K562 (cell line): ENCODE measurements at regions not wholly inside any gene's neighbourhood (a gene's known extent, or its start where the extent isn't known, plus 50 kb on each side); places are given as distances from the start of the nearest gene placed in this dataset.

Experiments used
- ATAC-seq: fragments of 200-7000 bp; cut with Tn5 transposase; 3 replicates; pipeline ENCODE4 v1.9.1; 2020; ENCODE audit warnings: moderate library complexity
- BruUV-seq: library from RNA; stranded (reverse); fragments of 400-500 nt; replicated peaks from 2 replicates; lab custom pipeline; 2021; lab: Mats Ljungman, UMichigan
- CTCF ChIA-PET: fragments of 300-600 bp; formaldehyde crosslinking; extraction: SDS; loops from one replicate; lab custom pipeline; 2021; ENCODE audit warnings: low intra/inter-chr PET ratio; lab: Yijun Ruan, JAX
- POLR2A ChIA-PET: fragments of 300-600, 350-650 bp; sonication (Branson Sonifier 250); formaldehyde crosslinking; extraction: SDS; loops from one replicate; lab custom pipeline; 2021; ENCODE audit warnings: antibody characterized with exemption, inconsistent platforms; lab: Yijun Ruan, JAX
- DNase-seq, 4 experiments: peaks; one replicate each; pipeline versions ENCODE4 v3.0.0 to v3.0.0-alpha.2; 2011 to 2018; ENCODE audit warnings: low spot score in 3 of 4, mixed read lengths in 3 of 4; ENCODE audit errors: extremely low read depth in 1 of 4
- FAIRE-seq: peaks from 2 replicates; lab custom pipeline; 2011; peaks lifted over from hg19 to GRCh38; lab: Jason Lieb, UNC
- H2AFZ ChIP-seq: 2 replicates; pipeline ENCODE4 v1.6.0; 2011; ENCODE audit warnings: low read depth, low read length, control low read depth, inconsistent platforms
- H3K27ac ChIP-seq: fragments of 200-600 bp; 3 replicates; pipeline ENCODE4 v1.8.0; 2011; ENCODE audit warnings: low read depth, mild to moderate bottlenecking, control low read depth, inconsistent platforms, low read length, moderate library complexity, mixed read lengths; ENCODE audit errors: extremely low read depth
- H3K27me3 ChIP-seq, 2 experiments: fragments of 300-600 bp in 1 of 2; 2 replicates in 1 of 2; 3 replicates in 1 of 2; pipeline versions ENCODE4 v1.6.0 to v1.8.0; 2011; ENCODE audit warnings: inconsistent platforms in 2 of 2, low read length in 2 of 2, mild to moderate bottlenecking in 1 of 2, mixed read lengths in 1 of 2, moderate library complexity in 1 of 2; ENCODE audit not compliant: control insufficient read depth in 2 of 2, insufficient read depth in 2 of 2
- H3K36me3 ChIP-seq: fragments of 300-600 bp; 3 replicates; pipeline ENCODE4 v1.8.0; 2011; ENCODE audit warnings: mild to moderate bottlenecking, low read length, inconsistent platforms; ENCODE audit not compliant: control insufficient read depth, insufficient read depth
- H3K4me1 ChIP-seq, 2 experiments: fragments of 200-600 bp in 1 of 2; replicated peaks in 1 of 2; 2 replicates in 1 of 2; 3 replicates in 1 of 2; pipeline versions ENCODE4 v1.5.1 to v1.8.0; 2011; ENCODE audit warnings: inconsistent platforms in 2 of 2, low read length in 2 of 2, mild to moderate bottlenecking in 1 of 2, mixed read lengths in 1 of 2, moderate library complexity in 1 of 2; ENCODE audit not compliant: control insufficient read depth in 2 of 2, insufficient read depth in 2 of 2
- H3K4me2 ChIP-seq: 2 replicates; pipeline ENCODE4 v1.6.1; 2011; ENCODE audit warnings: low read length, control low read depth, inconsistent platforms, mixed read lengths; ENCODE audit not compliant: insufficient read depth
- H3K4me3 ChIP-seq: fragments of 200-600 bp; sonication (generic), shearing (Covaris generic); 2 replicates; pipeline ENCODE4 v1.5.1; 2016; ENCODE audit warnings: control low read depth, inconsistent platforms
- H3K79me2 ChIP-seq: fragments of 200-600 bp; 3 replicates; pipeline ENCODE4 v1.8.0; 2011; ENCODE audit warnings: low read length, inconsistent platforms; ENCODE audit not compliant: control insufficient read depth, insufficient read depth
- H3K9ac ChIP-seq, 2 experiments: 2 replicates each; pipeline versions ENCODE4 v1.6.0 to v1.6.1; 2011; ENCODE audit warnings: low read depth in 2 of 2, low read length in 2 of 2, control low read depth in 1 of 2, inconsistent platforms in 1 of 2, mild to moderate bottlenecking in 1 of 2, mixed read lengths in 1 of 2; ENCODE audit not compliant: insufficient read depth in 1 of 2
- H3K9me1 ChIP-seq: one replicate; pipeline ENCODE4 v1.6.0; 2011; ENCODE audit warnings: inconsistent platforms, mild to moderate bottlenecking, low read length, moderate library complexity; ENCODE audit not compliant: control insufficient read depth, insufficient read depth
- H3K9me3 ChIP-seq: replicated peaks from 2 replicates; pipeline ENCODE4 v1.5.1; 2011; ENCODE audit warnings: low read depth, low read length, inconsistent platforms; ENCODE audit not compliant: control insufficient read depth, insufficient read depth
- H4K20me1 ChIP-seq: replicated peaks from 2 replicates; pipeline ENCODE4 v1.6.1; 2011; ENCODE audit warnings: low read length, inconsistent platforms, mixed read lengths; ENCODE audit not compliant: control insufficient read depth, insufficient read depth
- ESRRB ChIP-seq: fragments of 250-450 bp; sonication (Bioruptor Pico); IDR thresholded peaks from 2 replicates; pipeline ENCODE4 v1.5.0; 2020; ENCODE audit warnings: mild to moderate bottlenecking, moderate library complexity, borderline replicate concordance
- EZH2 ChIP-seq: IDR thresholded peaks from 2 replicates; pipeline ENCODE4 v1.6.1; 2012; ENCODE audit warnings: low read depth, mild to moderate bottlenecking, inconsistent platforms, low read length, borderline replicate concordance
- KDM1A ChIP-seq, 2 experiments: fragments of 450-650 bp; IDR thresholded peaks; 2 replicates each; pipeline ENCODE4 v1.6.1; 2016; ENCODE audit warnings: mild to moderate bottlenecking in 2 of 2
- NFE2 ChIP-seq: IDR thresholded peaks from 2 replicates; pipeline ENCODE4 v1.6.1; 2014; ENCODE audit warnings: antibody characterized with exemption, low read depth
- PCBP2 ChIP-seq: fragments of 200-400 bp; formaldehyde crosslinking; IDR thresholded peaks from 2 replicates; pipeline ENCODE4 v1.6.1; 2018; ENCODE audit warnings: low read length, low read depth, mild to moderate bottlenecking, moderate library complexity; ENCODE audit not compliant: poor library complexity, severe bottlenecking
- PHF21A ChIP-seq: fragments of 450-650 bp; IDR thresholded peaks from 2 replicates; pipeline ENCODE4 v1.6.1; 2017; ENCODE audit warnings: low read depth, borderline replicate concordance
- POLR2B ChIP-seq: fragments of 450-650 bp; IDR thresholded peaks from 2 replicates; pipeline ENCODE4 v1.6.1; 2018; ENCODE audit warnings: low read depth; ENCODE audit not compliant: partially characterized antibody
- RBM22 ChIP-seq: fragments of 200-400 bp; formaldehyde crosslinking; IDR thresholded peaks from 2 replicates; pipeline ENCODE4 v1.6.1; 2018; ENCODE audit warnings: low read length, low read depth; ENCODE audit not compliant: poor library complexity, severe bottlenecking
- SAP30 ChIP-seq: fragments of 200-600 bp; sonication (generic); IDR thresholded peaks from 2 replicates; pipeline ENCODE4 v1.6.1; 2012; ENCODE audit warnings: borderline replicate concordance, low read depth, mild to moderate bottlenecking, moderate library complexity, low read length, control low read depth, inconsistent platforms; ENCODE audit not compliant: insufficient read depth, poor library complexity, severe bottlenecking
- TCF3 ChIP-seq: sonication (generic); formaldehyde crosslinking; IDR thresholded peaks from 2 replicates; pipeline ENCODE4 v1.4.0; 2020; ENCODE audit warnings: mild to moderate bottlenecking, missing genetic modification reagents
- WHSC1 ChIP-seq: IDR thresholded peaks from one replicate; pipeline ENCODE4 v1.6.1; 2012; ENCODE audit warnings: low read length, control low read depth, inconsistent platforms
- XRCC4 ChIP-seq: IDR thresholded peaks from one replicate; pipeline ENCODE4 v1.6.1; 2011; ENCODE audit not compliant: insufficient read depth, insufficient read length; ENCODE audit errors: extremely low read depth
- WGBS: fragments of 100-300 bp; shearing (Covaris generic); methylation state at CpG from one replicate; pipeline ENCODE4 v1.1.6; 2016; ENCODE audit warnings: low coverage, mixed read lengths; ENCODE audit not compliant: insufficient coverage; ENCODE audit errors: missing lambda C conversion rate; 5-methylcytosine and 5-hydroxymethylcytosine counted together
- in situ Hi-C: fragments of 300-500 bp; cut with MboI; formaldehyde crosslinking; loops from 4 replicates; pipeline ENCODE4 v1.15.0; 2018; ENCODE audit warnings: inconsistent platforms, mixed read lengths
- intact Hi-C: fragments of 100-400 bp; cut with micrococcal nuclease; formaldehyde crosslinking; loops from 2 replicates; pipeline ENCODE4 v1.14.2; 2022
- TF ChIP-seq, protein P1 (sequence below): sonication (generic); formaldehyde crosslinking; IDR thresholded peaks from 2 replicates; pipeline ENCODE4 v1.8.1; 2023; ENCODE audit warnings: mild to moderate bottlenecking, missing genetic modification reagents
- TF ChIP-seq, protein P2 (sequence below): fragments of 450-650 bp; IDR thresholded peaks from 2 replicates; pipeline ENCODE4 v1.6.1; 2016; ENCODE audit warnings: low read depth

DNA sequence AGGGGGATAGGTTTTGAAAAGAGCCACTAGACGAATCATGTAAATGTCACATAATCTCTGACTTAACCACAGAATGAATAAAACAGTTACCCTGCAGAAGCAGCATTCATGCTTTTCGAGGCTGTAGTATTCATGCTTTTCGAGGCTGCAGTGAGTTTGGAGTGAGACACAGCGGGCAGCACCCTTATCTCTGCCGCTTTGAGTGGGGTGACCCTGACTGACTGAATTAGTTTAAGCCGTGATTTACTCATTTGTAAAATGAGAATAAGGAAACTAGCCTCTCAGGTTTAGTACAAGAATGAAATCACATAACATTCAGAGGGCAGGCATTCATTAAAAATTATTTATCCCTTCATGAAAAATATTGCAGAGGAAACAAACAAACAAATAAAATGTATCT is 92.8 kb upstream of the KMT2C start:
- BruUV-seq: no TSS peak
- H3K27me3 ChIP-seq: peaks cover 44 to 82% of the 10 kb centered on the region in 2 experiments
- FAIRE-seq (peak; percentile 70), ATAC-seq (no peak), DNase-seq (no peak)
- H3K4me2 ChIP-seq: no peak overlapping the region
- no peak overlapping the region for H3K27ac ChIP-seq
- no peaks in the 10 kb centered on the region for H3K79me2 ChIP-seq
- no peak overlapping the region for H3K4me3 ChIP-seq
- WGBS: under 1% methylated on average over 6 of the region's 6 CpGs
- no peaks in the 10 kb centered on the region for H3K36me3 ChIP-seq
- no peak overlapping the region for H3K9ac ChIP-seq
- peaks cover 0 to 10% of the 10 kb centered on the region in 2 experiments; a peak in 2 of 5 replicates for H3K4me1 ChIP-seq
- ChIA-PET POLR2A (no interaction called here), CTCF (no interaction called here)
- in situ Hi-C loops: no loop called here
- intact Hi-C loops: no loop called here
- no peaks in the 10 kb centered on the region; the same call in 1 of the 2 replicates for H4K20me1 ChIP-seq
- no peaks in the 10 kb centered on the region for H3K9me1 ChIP-seq
- H2AFZ ChIP-seq: no peak overlapping the region
- H3K9me3 ChIP-seq: no peaks in the 10 kb centered on the region
- no peak for TF ChIP-seq WHSC1
- TF ChIP-seq, protein P1, sequence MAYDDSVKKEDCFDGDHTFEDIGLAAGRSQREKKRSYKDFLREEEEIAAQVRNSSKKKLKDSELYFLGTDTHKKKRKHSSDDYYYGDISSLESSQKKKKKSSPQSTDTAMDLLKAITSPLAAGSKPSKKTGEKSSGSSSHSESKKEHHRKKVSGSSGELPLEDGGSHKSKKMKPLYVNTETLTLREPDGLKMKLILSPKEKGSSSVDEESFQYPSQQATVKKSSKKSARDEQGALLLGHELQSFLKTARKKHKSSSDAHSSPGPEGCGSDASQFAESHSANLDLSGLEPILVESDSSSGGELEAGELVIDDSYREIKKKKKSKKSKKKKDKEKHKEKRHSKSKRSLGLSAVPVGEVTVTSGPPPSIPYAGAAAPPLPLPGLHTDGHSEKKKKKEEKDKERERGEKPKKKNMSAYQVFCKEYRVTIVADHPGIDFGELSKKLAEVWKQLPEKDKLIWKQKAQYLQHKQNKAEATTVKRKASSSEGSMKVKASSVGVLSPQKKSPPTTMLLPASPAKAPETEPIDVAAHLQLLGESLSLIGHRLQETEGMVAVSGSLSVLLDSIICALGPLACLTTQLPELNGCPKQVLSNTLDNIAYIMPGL (CRISPR knock-in tag): no peak
- 0 out of 2 replicates have a peak, but pooled peaks have one; percentile 39 for TF ChIP-seq PHF21A
- peak; percentile 87 to 90 for TF ChIP-seq KDM1A (IDR thresholded peaks at IDR 0.05)
- TF ChIP-seq, protein P2, sequence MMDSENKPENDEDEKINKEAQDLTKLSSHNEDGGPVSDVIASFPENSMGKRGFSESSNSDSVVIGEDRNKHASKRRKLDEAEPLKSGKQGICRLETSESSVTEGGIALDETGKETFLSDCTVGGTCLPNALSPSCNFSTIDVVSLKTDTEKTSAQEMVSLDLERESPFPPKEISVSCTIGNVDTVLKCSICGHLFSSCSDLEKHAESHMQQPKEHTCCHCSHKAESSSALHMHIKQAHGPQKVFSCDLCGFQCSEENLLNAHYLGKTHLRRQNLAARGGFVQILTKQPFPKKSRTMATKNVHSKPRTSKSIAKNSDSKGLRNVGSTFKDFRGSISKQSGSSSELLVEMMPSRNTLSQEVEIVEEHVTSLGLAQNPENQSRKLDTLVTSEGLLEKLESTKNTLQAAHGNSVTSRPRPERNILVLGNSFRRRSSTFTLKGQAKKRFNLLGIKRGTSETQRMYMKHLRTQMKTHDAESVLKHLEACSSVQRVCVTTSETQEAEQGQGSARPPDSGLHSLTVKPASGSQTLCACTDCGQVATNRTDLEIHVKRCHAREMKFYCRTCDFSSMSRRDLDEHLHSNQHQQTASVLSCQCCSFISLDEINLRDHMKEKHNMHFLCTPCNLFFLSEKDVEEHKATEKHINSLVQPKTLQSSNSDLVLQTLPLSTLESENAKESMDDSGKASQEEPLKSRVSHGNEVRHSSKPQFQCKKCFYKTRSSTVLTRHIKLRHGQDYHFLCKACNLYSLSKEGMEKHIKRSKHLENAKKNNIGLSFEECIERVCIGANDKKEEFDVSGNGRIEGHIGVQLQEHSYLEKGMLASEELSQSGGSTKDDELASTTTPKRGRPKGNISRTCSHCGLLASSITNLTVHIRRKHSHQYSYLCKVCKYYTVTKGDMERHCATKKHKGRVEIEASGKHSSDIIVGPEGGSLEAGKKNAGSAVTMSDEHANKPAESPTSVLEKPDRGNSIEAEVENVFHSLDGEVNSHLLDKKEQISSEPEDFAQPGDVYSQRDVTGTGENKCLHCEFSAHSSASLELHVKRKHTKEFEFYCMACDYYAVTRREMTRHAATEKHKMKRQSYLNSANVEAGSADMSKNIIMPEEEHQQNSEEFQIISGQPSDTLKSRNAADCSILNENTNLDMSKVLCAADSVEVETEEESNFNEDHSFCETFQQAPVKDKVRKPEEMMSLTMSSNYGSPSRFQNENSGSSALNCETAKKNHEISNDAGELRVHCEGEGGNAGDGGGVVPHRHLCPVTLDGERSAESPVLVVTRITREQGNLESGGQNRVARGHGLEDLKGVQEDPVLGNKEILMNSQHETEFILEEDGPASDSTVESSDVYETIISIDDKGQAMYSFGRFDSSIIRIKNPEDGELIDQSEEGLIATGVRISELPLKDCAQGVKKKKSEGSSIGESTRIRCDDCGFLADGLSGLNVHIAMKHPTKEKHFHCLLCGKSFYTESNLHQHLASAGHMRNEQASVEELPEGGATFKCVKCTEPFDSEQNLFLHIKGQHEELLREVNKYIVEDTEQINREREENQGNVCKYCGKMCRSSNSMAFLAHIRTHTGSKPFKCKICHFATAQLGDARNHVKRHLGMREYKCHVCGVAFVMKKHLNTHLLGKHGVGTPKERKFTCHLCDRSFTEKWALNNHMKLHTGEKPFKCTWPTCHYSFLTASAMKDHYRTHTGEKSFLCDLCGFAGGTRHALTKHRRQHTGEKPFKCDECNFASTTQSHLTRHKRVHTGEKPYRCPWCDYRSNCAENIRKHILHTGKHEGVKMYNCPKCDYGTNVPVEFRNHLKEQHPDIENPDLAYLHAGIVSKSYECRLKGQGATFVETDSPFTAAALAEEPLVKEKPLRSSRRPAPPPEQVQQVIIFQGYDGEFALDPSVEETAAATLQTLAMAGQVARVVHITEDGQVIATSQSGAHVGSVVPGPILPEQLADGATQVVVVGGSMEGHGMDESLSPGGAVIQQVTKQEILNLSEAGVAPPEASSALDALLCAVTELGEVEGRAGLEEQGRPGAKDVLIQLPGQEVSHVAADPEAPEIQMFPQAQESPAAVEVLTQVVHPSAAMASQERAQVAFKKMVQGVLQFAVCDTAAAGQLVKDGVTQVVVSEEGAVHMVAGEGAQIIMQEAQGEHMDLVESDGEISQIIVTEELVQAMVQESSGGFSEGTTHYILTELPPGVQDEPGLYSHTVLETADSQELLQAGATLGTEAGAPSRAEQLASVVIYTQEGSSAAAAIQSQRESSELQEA: no peak
- TF ChIP-seq RBM22: no peak
- peak; percentile 73; the same call in 1 of the 2 replicates for TF ChIP-seq EZH2
- TF ChIP-seq PCBP2: no peak
- TF ChIP-seq XRCC4: no peak
- TF ChIP-seq TCF3 (CRISPR knock-in tag): no peak
- TF ChIP-seq NFE2: no peak
- TF ChIP-seq ESRRB (CRISPR knock-in tag): no peak
- no peak for TF ChIP-seq SAP30
- TF ChIP-seq POLR2B: no peak
